ENCODE measurements at regions not wholly inside any gene's neighbourhood (a gene's known extent, or its start where the extent isn't known, plus 50 kb on each side); places are given as distances from the start of the nearest gene placed in this dataset.

GRCh38 chr7:16244469-16244868, 176.9 kb downstream of the CRPPA start:
- H3K4me3 ChIP-seq (ENCODE audit: low read depth, low read length): no peak overlapping the region
- DNase-seq (ENCODE audit: low read depth): no peak
- TF ChIP-seq, protein P1, sequence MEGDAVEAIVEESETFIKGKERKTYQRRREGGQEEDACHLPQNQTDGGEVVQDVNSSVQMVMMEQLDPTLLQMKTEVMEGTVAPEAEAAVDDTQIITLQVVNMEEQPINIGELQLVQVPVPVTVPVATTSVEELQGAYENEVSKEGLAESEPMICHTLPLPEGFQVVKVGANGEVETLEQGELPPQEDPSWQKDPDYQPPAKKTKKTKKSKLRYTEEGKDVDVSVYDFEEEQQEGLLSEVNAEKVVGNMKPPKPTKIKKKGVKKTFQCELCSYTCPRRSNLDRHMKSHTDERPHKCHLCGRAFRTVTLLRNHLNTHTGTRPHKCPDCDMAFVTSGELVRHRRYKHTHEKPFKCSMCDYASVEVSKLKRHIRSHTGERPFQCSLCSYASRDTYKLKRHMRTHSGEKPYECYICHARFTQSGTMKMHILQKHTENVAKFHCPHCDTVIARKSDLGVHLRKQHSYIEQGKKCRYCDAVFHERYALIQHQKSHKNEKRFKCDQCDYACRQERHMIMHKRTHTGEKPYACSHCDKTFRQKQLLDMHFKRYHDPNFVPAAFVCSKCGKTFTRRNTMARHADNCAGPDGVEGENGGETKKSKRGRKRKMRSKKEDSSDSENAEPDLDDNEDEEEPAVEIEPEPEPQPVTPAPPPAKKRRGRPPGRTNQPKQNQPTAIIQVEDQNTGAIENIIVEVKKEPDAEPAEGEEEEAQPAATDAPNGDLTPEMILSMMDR (IDR thresholded peaks at IDR 0.05; ENCODE audit: insufficient read depth, low read depth, low read length): no peak

GRCh38 chr7:16242920-16243319, 178.4 kb downstream of the CRPPA start:
- TF ChIP-seq, protein P1 (IDR thresholded peaks at IDR 0.05; ENCODE audit: insufficient read depth, low read depth, low read length): no peak
- DNase-seq (ENCODE audit: low read depth): no peak
- H3K4me3 ChIP-seq (ENCODE audit: low read depth, low read length): no peak overlapping the region

DNA sequence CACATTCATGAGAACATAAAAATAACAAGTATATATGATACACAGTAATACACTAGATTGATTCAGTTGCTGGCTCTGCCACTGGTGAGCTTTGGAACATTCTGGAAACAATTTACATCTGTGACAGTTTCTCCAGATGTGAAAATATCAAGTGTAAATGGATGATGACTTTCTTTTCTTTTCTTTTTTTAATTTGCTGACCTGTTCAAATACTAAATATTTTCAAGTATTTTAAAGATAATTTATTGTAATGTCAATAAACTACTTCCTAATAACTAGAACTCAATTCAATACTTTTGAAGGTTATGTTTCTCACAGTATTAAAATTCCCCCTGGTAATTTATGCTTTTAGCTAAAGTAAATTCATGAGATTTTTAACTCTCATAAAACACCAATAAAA, 180.3 kb downstream of the CRPPA start:
- H3K4me3 ChIP-seq (ENCODE audit: low read depth, low read length): no peak overlapping the region
- TF ChIP-seq, protein P1 (IDR thresholded peaks at IDR 0.05; ENCODE audit: insufficient read depth, low read depth, low read length): no peak
- no peak for DNase-seq (ENCODE audit: low read depth)

DNA sequence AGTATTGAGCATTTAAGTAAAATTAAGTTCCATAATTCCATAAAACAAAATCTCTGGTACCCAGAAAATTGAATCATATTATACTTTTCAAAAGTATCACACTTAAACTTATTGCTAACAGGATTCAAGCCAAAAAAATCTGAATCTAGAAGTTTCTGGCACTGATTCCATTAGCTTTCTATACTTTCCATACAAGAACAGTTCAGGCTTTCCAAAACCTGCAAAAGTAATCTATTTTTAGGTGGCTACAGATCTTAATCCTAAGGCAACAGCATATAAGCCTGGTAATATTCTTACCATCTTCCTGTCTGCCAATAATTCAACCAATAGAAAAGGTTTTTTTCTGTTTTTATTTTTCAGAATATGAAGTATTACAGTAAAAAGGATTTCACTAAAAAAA, 185.0 kb downstream of the CRPPA start:
- no peak for DNase-seq (ENCODE audit: low read depth)

GRCh38 chr7:16235147-16236114, 185.9 kb downstream of the CRPPA start:
- TF ChIP-seq, protein P1 (IDR thresholded peaks at IDR 0.05; ENCODE audit: insufficient read depth, low read depth, low read length): no peak
- no peak for DNase-seq (ENCODE audit: low read depth)
- no peak overlapping the region for H3K4me3 ChIP-seq (ENCODE audit: low read depth, low read length)

More for the DNA sequence above, 185.0 kb downstream of the CRPPA start:
- H3K4me3 ChIP-seq (ENCODE audit: low read depth, low read length): no peak overlapping the region
- TF ChIP-seq, protein P1 (IDR thresholded peaks at IDR 0.05; ENCODE audit: insufficient read depth, low read depth, low read length): no peak

DNA sequence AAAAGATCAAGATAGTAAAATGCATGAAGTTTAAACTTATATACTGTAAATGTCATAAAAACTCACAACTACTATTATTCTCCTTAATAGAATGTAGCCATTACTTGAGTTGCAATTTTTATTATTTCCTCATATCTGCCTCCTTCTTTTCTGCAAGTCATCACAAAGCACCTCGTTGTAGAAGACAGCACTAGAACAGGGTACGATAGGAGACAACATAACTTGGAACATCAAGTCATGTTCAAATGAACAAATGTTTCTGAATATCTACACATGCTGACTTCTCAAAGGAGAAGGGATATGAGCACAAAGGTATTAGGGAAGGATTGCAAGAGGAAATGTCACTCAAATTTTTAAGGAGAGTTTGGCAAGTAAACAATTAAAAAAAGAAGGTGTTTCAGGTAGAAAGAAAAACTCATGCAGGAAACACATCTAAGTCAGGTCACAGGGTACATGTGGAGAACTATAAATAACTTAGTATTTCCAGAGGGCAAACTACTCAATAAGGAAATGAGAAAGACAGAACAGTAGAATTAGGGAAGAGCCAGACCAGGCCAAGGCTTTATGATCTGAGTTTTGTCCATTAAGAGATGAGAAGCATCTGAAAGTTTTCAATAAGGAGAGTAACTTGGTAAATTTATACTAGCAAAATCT, 186.7 kb downstream of the CRPPA start:
- TF ChIP-seq, protein P1 (IDR thresholded peaks at IDR 0.05; ENCODE audit: insufficient read depth, low read depth, low read length): no peak
- no peak overlapping the region for H3K4me3 ChIP-seq (ENCODE audit: low read depth, low read length)
- no peak for DNase-seq (ENCODE audit: low read depth)

Measured in fibroblast of villous mesenchyme (primary cell).